NT2/D1 (cell line): ENCODE measurements at regions not wholly inside any gene's neighbourhood (a gene's known extent, or its start where the extent isn't known, plus 50 kb on each side); places are given as distances from the start of the nearest gene placed in this dataset.

Source experiments
- SUZ12 ChIP-seq: IDR thresholded peaks from 2 replicates; pipeline ENCODE4 v1.6.1; 2011; ENCODE audit not compliant: insufficient read length, insufficient read depth; ENCODE audit errors: extremely low read depth
- YY1 ChIP-seq: IDR thresholded peaks from 2 replicates; pipeline ENCODE4 v1.6.1; 2011; ENCODE audit not compliant: insufficient read length, insufficient read depth
- ZNF274 ChIP-seq: IDR thresholded peaks from 2 replicates; pipeline ENCODE4 v1.6.1; 2011; ENCODE audit warnings: mild to moderate bottlenecking, low read depth, low read length

DNA sequence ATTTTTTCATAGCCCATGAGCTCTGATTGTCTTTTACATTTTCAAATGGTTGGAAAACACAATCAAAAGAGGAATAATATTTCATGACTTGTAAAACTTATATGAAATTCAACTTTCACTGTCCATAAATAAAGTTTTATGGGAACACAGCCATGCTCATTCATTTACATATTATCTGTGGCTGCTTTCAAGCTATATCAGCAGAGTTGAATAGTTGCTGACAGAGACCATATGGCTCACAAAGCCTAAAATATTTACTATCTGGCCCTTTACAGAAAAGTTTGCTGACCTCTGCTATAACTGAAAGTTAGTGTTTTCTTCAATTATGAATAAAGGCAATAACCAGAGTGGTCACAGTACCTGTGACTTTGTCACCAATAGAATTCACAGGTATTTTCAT is 128.2 kb upstream of the GNAO1 start:
- TF ChIP-seq YY1, result no peak
- no peak for TF ChIP-seq ZNF274
- TF ChIP-seq SUZ12, result no peak
